Stimulated activated CD4-positive, alpha-beta T cell treated with anti-CD3 and anti-CD28 coated beads, Interleukin-15, amount 100 ng/mL, for 24 hours (primary cell): ENCODE measurements at regions not wholly inside any gene's neighbourhood (a gene's known extent, or its start where the extent isn't known, plus 50 kb on each side); places are given as distances from the start of the nearest gene placed in this dataset.
"Not testable (repeated sequence)": the region's sequence is repeated elsewhere in the genome, so short reads cannot be mapped to it uniquely, and the experiment has no call there.

Experiments used
- DNase-seq: peaks from one replicate; pipeline ENCODE4 v3.0.0-alpha.2; 2020

GRCh38 chr4:12548678-12549077, 935.5 kb downstream of the RAB28 start:
- no peak for DNase-seq

DNA sequence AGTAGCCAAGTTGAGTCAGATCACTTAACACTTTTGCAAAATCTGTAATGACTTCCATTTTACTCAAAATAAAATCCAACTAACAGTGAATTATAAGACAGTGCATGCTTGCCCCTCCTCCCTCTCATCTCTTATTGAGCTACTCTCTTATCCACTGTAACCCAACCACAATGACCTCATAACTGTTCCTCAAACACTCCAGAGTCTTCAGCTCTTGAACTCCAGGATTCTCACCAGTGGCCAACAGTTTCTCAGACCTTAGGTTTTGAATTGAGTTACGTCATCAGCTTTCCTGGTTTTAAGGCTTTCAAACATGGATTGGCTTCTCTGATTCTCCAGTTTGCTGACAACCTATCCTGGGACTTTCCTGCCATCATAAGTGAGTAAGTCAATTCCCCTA, 938.3 kb downstream of the RAB28 start:
- DNase-seq: no peak

- DNase-seq: no peak
Observed at GRCh38 chr4:12538162-12538561, 946.0 kb downstream of the RAB28 start.

GRCh38 chr4:12534684-12535083, 949.5 kb downstream of the RAB28 start:
- DNase-seq: no peak

- no peak for DNase-seq
Observed at GRCh38 chr4:12519426-12519825, 964.7 kb downstream of the RAB28 start.

GRCh38 chr4:12507868-12508481, 976.2 kb downstream of the RAB28 start:
- no peak for DNase-seq

GRCh38 chr4:12500409-12500808, 983.7 kb downstream of the RAB28 start:
- DNase-seq: no peak

DNA sequence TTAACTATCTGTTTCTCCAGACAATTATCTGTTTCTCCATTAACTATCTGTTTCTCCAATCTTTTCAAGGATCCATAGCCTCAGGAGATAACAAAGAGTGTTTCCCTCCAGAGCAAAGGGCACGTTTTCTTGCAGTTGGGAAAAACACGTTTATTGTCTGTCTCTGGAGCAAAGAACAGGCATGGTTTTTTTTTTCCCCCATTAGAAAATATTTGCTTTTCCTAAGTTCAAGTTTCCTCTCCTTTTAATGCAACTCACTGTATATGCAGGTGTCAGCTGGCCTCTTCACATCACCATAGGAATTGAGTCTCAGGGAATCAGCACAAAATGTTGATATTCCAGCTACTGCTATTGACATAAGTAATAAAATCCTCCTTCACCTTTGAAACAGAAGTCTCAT, 984.4 kb downstream of the RAB28 start:
- DNase-seq: no peak

- DNase-seq: no peak
Observed at GRCh38 chr4:12495211-12495610, 988.9 kb downstream of the RAB28 start.

DNA sequence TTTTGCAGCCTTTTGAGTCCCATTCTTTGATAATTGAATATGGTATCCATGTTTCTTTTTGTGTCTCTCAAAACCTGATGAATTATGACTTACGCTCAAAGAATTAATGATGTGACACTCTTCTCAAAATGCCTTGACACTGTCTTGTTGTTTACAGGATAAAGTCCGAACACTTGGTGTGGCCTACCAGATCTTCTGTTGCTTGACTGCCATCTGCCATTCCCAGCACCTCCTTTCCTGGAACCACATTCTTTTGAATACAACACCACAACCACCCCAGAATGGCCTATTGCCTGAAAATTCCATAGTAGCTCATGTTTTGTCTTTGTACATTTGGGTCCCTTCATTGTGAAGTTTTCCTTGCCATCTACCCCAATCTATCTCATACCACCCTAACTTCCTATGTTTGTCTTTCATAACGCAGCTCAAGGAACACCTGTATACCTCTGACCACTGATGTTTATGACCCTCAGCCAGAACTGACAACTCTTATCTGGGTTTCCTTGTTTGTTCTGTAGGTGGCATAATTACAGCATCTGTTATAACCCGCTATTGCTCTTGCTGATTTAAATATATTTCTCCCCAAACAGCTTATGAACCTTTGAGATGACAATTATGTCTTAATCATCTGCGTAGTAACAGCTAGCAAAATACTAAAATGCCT, 991.3 kb downstream of the RAB28 start:
- no peak for DNase-seq

GRCh38 chr4:12488672-12489071, 995.5 kb downstream of the RAB28 start:
- no peak for DNase-seq

- DNase-seq: no peak
Observed at GRCh38 chr4:12487000-12487399, 997.1 kb downstream of the RAB28 start.

DNA sequence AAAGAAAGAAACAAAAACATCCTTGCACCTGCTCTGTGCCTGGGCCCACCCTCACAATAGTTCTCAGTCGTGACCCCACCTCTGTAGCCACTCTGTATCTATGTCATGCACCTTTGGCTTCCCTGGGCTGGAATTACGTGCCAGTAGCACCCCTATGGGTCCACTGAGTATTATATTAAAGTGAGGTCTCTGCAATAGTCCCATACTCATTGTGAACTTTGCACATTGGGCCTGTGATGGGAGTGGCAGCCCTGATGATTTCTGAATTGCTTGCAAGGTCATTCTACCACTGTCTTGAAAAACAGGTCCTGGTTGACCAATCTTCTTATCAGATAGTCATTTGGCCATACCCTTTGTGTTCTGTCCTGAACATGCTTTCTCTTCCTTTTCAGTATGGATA, 1012.1 kb downstream of the RAB28 start:
- no peak for DNase-seq

DNA sequence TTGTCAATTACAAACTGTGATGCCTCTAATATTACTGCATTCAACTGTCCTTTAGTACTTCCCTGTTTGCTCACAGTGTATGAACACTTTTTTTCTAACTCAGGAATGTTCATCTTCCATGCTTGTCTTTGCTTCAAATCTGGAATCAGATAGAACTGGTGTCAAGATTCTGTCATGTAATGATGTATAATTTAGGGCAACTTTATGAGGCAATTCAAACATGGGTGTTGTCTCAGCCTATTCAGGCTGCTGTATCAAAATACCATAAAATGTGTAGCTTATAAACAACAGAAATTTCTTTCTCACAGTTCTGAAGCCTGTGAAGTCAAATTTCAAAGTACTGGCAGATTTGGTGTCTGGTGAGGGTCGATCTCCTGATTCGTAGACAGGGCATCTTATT, 1012.9 kb downstream of the RAB28 start:
- no peak for DNase-seq

GRCh38 chr4:12461576-12461975, 1022.6 kb downstream of the RAB28 start:
- DNase-seq: not testable (repeated sequence)

DNA sequence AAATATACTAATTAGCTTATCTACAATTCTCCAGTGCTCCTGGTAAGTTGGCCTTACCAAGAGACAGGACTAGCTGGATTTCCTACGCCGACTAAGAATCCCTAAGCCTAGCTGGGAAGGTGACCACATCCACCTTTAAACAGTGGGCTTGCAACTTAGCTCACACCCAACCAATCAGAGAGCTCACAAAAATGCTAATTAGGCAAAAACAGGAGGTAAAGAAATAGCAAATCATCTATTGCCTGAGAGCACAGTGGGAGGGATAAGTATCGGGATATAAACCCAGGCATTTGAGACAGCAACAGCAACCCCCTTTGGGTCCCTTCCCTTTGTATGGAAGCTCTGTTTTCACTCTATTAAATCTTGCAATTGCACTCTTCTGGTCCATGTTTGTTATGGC, 1025.0 kb downstream of the RAB28 start:
- DNase-seq: no peak

- DNase-seq: no peak
Observed at GRCh38 chr4:12458621-12459020, 1025.5 kb downstream of the RAB28 start.

DNA sequence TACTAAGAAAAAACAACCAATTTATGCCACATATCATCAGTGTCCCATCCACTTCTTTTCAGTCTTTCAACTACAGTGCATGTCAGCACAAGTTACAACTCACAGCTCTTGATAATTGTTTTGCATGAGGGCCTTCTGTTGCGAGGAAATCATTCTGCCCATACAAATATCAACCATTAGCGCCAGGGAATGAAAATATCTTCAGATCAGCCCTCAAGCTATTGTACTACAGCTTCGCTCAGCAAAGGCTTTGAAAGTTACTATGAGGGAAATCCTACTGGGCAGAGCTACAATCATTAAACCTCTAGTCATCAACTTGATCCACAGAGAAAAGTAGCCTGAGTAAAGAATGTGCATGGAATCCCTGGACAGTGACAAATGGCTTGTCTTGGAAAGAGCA, 1023.6 kb upstream of the HS3ST1 start:
- DNase-seq: no peak

DNA sequence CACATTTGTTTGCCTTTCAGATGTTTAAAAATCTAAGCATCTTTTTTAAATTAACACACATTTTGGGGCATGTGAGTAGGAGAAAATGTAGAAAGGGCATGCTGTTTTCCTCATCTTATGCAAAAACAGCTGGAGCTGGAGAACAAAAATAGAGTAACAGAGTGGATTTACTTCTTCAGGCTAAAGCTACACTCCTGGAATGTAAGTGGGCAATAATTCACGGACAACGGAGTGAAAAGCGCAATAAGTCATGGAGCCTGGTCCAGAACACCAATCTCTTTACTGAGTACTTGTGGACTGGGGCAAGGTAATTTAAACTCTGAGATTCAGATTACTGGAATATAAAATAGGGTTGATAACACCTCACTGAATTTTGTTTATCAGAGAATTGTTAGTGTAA, 1018.8 kb upstream of the HS3ST1 start:
- DNase-seq: no peak

- no peak for DNase-seq
Observed at GRCh38 chr4:12446657-12447185, 1018.0 kb upstream of the HS3ST1 start.

GRCh38 chr4:12446256-12446655, 1017.6 kb upstream of the HS3ST1 start:
- no peak for DNase-seq

DNA sequence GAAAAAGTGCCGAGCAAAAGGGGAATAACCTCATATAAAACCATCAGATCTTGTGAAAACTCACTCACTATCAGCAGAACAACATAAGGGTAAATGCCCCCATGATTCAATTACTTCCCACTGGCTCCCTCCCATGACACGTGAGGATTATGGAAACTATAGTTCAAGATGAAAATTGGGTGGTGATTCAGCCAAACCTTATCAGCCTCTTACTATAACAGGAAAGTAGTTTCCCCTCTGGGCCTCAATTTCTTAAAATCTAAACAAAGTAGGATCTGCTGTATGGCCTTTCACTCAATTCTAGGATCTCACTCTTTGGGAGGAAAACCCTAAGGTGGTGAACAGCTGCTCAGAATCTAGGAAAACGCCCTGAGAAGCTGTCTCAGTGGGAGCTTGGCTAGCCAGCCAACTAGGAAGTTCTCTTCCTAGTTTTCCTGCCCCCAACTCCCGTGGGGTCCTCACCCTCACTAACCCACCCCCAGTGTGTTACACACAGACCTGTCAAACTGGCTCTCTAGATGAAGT, 1017.1 kb upstream of the HS3ST1 start:
- DNase-seq: no peak

DNA sequence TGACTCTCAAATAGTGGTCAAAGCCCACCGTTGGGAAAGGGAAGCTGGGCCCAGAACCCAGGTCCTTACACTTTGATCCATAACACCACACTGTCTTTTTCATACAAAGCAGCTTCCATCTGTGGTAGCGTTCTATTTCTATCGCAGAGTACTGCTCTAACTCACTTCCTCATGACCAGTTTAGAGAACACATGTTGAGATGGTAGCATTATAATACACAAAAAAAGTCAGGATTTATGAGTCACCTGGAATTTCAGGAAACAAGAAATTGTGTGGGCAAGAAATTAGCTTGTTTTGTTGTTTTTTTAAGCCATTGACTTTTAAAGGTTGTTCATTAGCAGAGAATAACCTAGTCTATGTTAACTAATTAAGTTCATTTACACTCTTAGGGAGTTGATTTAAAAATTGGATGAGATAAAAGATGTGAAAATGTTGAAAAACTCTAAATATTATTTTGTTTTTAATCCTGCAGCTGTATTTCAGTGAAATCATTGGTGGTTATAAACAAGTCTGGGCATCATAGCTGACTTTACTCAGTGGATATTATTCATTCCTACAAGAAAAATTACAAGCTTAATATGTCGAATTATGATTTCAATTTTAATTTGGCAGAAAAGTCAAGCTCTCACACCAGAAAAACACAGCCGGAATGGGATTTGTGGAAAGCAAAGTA, 1011.1 kb upstream of the HS3ST1 start:
- DNase-seq: no peak

- not testable (repeated sequence) for DNase-seq
Observed at GRCh38 chr4:12431259-12431658, 1002.6 kb upstream of the HS3ST1 start.
